B cell (primary cell): ENCODE measurements at regions not wholly inside any gene's neighbourhood (a gene's known extent, or its start where the extent isn't known, plus 50 kb on each side); places are given as distances from the start of the nearest gene placed in this dataset.

Source experiments
- EZH2 ChIP-seq: IDR thresholded peaks from 2 replicates; pipeline ENCODE4 v1.6.1; 2012; ENCODE audit warnings: borderline replicate concordance, low read depth, mild to moderate bottlenecking, moderate library complexity, low read length; ENCODE audit not compliant: insufficient read depth, poor library complexity, severe bottlenecking
- TF ChIP-seq, protein P1 (sequence below): fragments of 200-600 bp; IDR thresholded peaks from one replicate; pipeline ENCODE4 v1.8.0; 2022; ENCODE audit warnings: antibody characterized with exemption, mild to moderate bottlenecking

GRCh38 chr2:81194176-81194575 is 889.6 kb upstream of the LRRTM1 start:
- TF ChIP-seq, protein P1, sequence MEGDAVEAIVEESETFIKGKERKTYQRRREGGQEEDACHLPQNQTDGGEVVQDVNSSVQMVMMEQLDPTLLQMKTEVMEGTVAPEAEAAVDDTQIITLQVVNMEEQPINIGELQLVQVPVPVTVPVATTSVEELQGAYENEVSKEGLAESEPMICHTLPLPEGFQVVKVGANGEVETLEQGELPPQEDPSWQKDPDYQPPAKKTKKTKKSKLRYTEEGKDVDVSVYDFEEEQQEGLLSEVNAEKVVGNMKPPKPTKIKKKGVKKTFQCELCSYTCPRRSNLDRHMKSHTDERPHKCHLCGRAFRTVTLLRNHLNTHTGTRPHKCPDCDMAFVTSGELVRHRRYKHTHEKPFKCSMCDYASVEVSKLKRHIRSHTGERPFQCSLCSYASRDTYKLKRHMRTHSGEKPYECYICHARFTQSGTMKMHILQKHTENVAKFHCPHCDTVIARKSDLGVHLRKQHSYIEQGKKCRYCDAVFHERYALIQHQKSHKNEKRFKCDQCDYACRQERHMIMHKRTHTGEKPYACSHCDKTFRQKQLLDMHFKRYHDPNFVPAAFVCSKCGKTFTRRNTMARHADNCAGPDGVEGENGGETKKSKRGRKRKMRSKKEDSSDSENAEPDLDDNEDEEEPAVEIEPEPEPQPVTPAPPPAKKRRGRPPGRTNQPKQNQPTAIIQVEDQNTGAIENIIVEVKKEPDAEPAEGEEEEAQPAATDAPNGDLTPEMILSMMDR: no peak
- TF ChIP-seq EZH2: no peak
